T-helper 17 cell (primary cell): ENCODE measurements at regions not wholly inside any gene's neighbourhood (a gene's known extent, or its start where the extent isn't known, plus 50 kb on each side); places are given as distances from the start of the nearest gene placed in this dataset.

Source experiments
- ATAC-seq: fragments of 150-1000 bp; cut with Tn5 transposase; 2 replicates; pipeline ENCODE4 v1.10.0; 2021; ENCODE audit warnings: mild to moderate bottlenecking, moderate library complexity
- DNase-seq, 3 donors: peaks; one replicate each; pipeline versions ENCODE4 v3.0.0 to v3.0.0-alpha.2; 2020 to 2021
- H3K9me3 ChIP-seq: one replicate; pipeline ENCODE4 v1.7.0; 2013; ENCODE audit warnings: low read length, mild to moderate bottlenecking; ENCODE audit not compliant: control insufficient read depth, poor library complexity, severe bottlenecking
- H3K27ac Mint-ChIP-seq: one replicate; pipeline ENCODE4 v1.8.0; 2022; ENCODE audit warnings: mild to moderate bottlenecking, moderate library complexity, mixed read lengths
- H3K27me3 Mint-ChIP-seq: one replicate; pipeline ENCODE4 v1.8.0; 2022; ENCODE audit warnings: mixed read lengths
- H3K36me3 Mint-ChIP-seq: one replicate; pipeline ENCODE4 v1.8.0; 2022; ENCODE audit warnings: low read depth, mixed read lengths
- H3K4me1 Mint-ChIP-seq: one replicate; pipeline ENCODE4 v1.8.0; 2022; ENCODE audit warnings: mild to moderate bottlenecking, mixed read lengths
- H3K4me3 Mint-ChIP-seq: one replicate; pipeline ENCODE4 v1.8.0; 2022; ENCODE audit warnings: mild to moderate bottlenecking, moderate library complexity, mixed read lengths

GRCh38 chr17:55829995-55830612 is 79.3 kb downstream of the PCTP start:
- ATAC-seq: no peak
- no peak for DNase-seq
- no peak overlapping the region for H3K27ac Mint-ChIP-seq
- no peaks in the 10 kb centered on the region for H3K9me3 ChIP-seq
- no peaks in the 10 kb centered on the region for H3K4me1 Mint-ChIP-seq
- H3K36me3 Mint-ChIP-seq: peaks cover 2% of the 10 kb centered on the region
- no peak overlapping the region for H3K4me3 Mint-ChIP-seq
- peaks cover 30% of the 10 kb centered on the region for H3K27me3 Mint-ChIP-seq

GRCh38 chr17:55830699-55831471 is 80.0 kb downstream of the PCTP start:
- no peak for ATAC-seq
- no peaks in the 10 kb centered on the region for H3K9me3 ChIP-seq
- Mint-ChIP-seq H3K27me3 (peaks cover 35% of the 10 kb centered on the region), H3K4me3 (no peak overlapping the region), H3K27ac (no peak overlapping the region), H3K4me1 (no peaks in the 10 kb centered on the region), H3K36me3 (peaks cover 2% of the 10 kb centered on the region)
- DNase-seq: no peak

DNA sequence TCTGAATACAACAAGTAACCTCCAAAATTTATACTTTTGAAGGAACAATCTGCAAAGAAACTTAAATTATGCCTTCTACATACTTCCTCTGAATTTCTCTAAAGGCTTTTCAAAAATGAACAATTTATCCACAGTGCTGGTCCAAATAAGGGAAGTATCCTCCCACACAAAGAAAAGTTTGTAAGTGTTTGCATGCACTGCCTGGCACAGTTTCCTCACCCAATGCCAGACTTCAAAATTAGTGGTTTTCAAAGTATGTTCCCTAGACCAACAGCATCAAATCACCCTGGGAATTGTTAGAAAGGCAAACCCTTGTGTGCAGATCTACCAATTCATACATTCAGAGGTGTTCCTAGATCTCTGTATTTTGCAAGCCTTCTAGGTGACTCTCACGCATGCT is 82.5 kb downstream of the PCTP start:
- Mint-ChIP-seq H3K36me3 (peaks cover 2% of the 10 kb centered on the region), H3K4me3 (no peak overlapping the region), H3K27ac (no peak overlapping the region), H3K27me3 (peaks cover 23% of the 10 kb centered on the region), H3K4me1 (no peaks in the 10 kb centered on the region)
- DNase-seq (no peak), ATAC-seq (no peak)
- H3K9me3 ChIP-seq: no peaks in the 10 kb centered on the region

DNA sequence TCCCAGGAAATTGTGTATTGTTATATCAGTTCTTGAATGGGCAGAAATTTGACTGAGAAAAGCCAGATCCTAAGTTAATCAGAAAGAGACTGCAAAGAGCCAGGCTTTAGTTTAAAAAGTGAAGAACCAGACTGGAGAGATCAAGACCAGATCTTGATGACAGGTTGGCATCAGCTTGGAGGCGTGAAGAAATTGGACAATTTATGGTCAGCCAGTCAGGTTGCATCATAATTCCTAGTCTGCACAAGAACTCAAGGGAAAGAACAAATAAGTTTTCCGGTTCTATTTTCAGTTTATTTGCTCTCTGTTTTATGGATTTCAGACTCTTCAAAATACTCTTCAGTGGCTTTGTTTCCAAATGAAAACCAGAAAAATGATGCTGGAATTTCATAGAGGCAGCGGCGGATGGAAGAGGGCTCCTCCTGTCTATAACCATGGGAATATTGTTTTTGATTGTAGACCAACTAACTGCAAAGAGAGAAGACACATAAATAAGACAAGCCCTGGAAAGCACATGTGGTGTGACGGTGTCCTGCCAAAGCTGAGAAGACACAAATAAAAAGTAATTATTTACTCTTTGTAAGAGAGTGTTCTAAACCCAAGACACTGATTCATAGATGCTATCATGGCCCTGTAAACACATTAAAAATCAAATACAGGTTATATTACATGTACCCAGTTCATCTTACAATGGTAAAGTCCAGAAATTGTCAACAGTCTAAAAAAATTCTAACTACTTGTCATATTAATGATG is 91.7 kb downstream of the PCTP start:
- H3K9me3 ChIP-seq: no peaks in the 10 kb centered on the region
- H3K4me1 Mint-ChIP-seq: no peaks in the 10 kb centered on the region
- no peak for ATAC-seq
- no peaks in the 10 kb centered on the region for H3K36me3 Mint-ChIP-seq
- no peak overlapping the region for H3K4me3 Mint-ChIP-seq
- H3K27ac Mint-ChIP-seq: no peak overlapping the region
- DNase-seq: no peak
- H3K27me3 Mint-ChIP-seq: peaks cover 43% of the 10 kb centered on the region

DNA sequence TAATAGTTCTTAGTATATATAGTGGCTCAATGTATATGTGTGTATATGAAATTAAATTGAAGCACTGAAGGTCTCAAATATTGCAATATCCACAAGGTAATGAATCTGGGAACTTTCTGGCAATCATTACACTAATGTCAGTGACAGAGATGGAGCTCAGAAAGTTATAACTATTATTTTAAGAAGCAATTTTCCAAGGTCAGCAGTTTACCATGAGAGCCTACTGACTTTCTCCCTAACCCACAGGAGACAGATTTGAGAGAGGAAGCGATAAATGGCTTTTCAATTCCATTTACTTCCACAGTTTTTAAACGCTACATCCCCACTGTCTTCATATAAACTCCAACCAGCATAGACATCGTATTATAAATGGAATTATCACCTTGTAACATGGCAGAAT is 92.9 kb downstream of the PCTP start:
- H3K9me3 ChIP-seq: no peaks in the 10 kb centered on the region
- H3K4me3 Mint-ChIP-seq: no peak overlapping the region

GRCh38 chr17:55845385-55845784 is 94.5 kb downstream of the PCTP start:
- ATAC-seq (no peak), DNase-seq (no peak)
- Mint-ChIP-seq H3K4me3 (no peak overlapping the region), H3K27me3 (peaks cover 49% of the 10 kb centered on the region), H3K36me3 (no peaks in the 10 kb centered on the region), H3K4me1 (no peaks in the 10 kb centered on the region), H3K27ac (no peak overlapping the region)
- no peaks in the 10 kb centered on the region for H3K9me3 ChIP-seq

More for the DNA sequence above, 92.9 kb downstream of the PCTP start:
- Mint-ChIP-seq H3K36me3 (no peaks in the 10 kb centered on the region), H3K27me3 (peaks cover 49% of the 10 kb centered on the region), H3K27ac (no peak overlapping the region), H3K4me1 (no peaks in the 10 kb centered on the region)
- DNase-seq: no peak
- no peak for ATAC-seq

GRCh38 chr17:55846745-55847144 is 95.9 kb downstream of the PCTP start:
- Mint-ChIP-seq H3K36me3 (no peaks in the 10 kb centered on the region), H3K4me3 (no peak overlapping the region), H3K27me3 (peaks cover 41% of the 10 kb centered on the region), H3K27ac (no peak overlapping the region), H3K4me1 (no peaks in the 10 kb centered on the region)
- H3K9me3 ChIP-seq: no peaks in the 10 kb centered on the region
- DNase-seq: no peak
- ATAC-seq: no peak

DNA sequence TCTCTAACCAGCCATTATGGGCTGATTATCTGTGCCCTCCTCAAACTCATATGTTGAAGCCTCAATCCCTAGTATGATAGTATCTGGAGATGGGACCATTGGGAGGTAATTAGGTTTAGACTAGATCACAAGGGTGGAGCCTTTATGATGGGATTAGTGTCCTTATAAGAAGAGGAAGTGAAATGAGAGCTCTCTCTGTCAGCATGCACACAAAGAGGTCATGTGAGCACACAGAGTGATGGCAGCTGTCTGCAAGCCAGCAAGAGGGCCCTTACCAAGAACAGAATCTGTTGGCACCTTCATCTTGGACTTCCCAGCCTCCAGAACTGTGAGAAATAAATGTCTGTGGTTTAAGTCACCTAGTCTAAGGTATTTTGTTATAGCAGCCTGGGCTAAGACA is 101.9 kb downstream of the PCTP start:
- H3K27me3 Mint-ChIP-seq: peaks cover 9% of the 10 kb centered on the region
- ATAC-seq: no peak
- no peak overlapping the region for H3K4me3 Mint-ChIP-seq
- DNase-seq: no peak
- H3K27ac Mint-ChIP-seq: no peak overlapping the region
- H3K4me1 Mint-ChIP-seq: no peaks in the 10 kb centered on the region
- H3K9me3 ChIP-seq: no peaks in the 10 kb centered on the region
- no peaks in the 10 kb centered on the region for H3K36me3 Mint-ChIP-seq

- no peaks in the 10 kb centered on the region for H3K4me1 Mint-ChIP-seq
- DNase-seq (no peak), ATAC-seq (no peak)
- no peaks in the 10 kb centered on the region for H3K36me3 Mint-ChIP-seq
- no peak overlapping the region for H3K4me3 Mint-ChIP-seq
- no peaks in the 10 kb centered on the region for H3K9me3 ChIP-seq
- H3K27me3 Mint-ChIP-seq: no peaks in the 10 kb centered on the region
- no peak overlapping the region for H3K27ac Mint-ChIP-seq
Observed at GRCh38 chr17:55859301-55859795, 108.5 kb downstream of the PCTP start.

GRCh38 chr17:55865072-55865762 is 114.4 kb downstream of the PCTP start:
- Mint-ChIP-seq H3K4me3 (no peak overlapping the region), H3K27ac (no peak overlapping the region), H3K4me1 (no peaks in the 10 kb centered on the region), H3K36me3 (no peaks in the 10 kb centered on the region), H3K27me3 (no peaks in the 10 kb centered on the region)
- ATAC-seq (no peak), DNase-seq (no peak)
- no peaks in the 10 kb centered on the region for H3K9me3 ChIP-seq

DNA sequence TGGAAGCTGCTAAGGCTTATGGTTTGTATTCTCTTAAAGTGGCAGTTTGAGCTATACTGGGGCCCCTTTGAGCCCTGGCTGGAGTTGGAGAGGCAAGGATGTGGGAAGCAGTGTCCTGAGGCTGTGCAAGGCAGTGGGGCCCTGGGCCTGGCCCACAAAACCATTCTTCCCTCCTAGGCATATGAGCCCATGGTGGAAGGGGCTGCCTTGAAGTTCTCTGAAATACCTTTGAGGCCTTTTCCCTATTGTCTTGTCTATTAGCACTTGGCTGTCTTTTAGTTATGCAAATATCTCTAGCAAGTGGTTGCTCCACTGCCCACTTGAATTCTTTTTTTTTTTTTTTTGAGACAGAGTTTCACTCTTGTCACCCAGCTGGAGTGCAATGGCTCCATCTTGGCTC is 119.2 kb downstream of the PCTP start:
- H3K9me3 ChIP-seq: no peaks in the 10 kb centered on the region
- Mint-ChIP-seq H3K27me3 (no peaks in the 10 kb centered on the region), H3K4me1 (no peaks in the 10 kb centered on the region), H3K27ac (no peak overlapping the region), H3K4me3 (no peak overlapping the region), H3K36me3 (no peaks in the 10 kb centered on the region)
- ATAC-seq (no peak), DNase-seq (no peak)

- no peaks in the 10 kb centered on the region for H3K36me3 Mint-ChIP-seq
- H3K27ac Mint-ChIP-seq: no peak overlapping the region
- no peaks in the 10 kb centered on the region for H3K27me3 Mint-ChIP-seq
- no peaks in the 10 kb centered on the region for H3K9me3 ChIP-seq
- H3K4me3 Mint-ChIP-seq: no peak overlapping the region
- DNase-seq: no peak
- ATAC-seq: no peak
- H3K4me1 Mint-ChIP-seq: no peaks in the 10 kb centered on the region
Observed at GRCh38 chr17:55872374-55872773, 121.5 kb downstream of the PCTP start.
